H9 (cell line): ENCODE measurements at regions not wholly inside any gene's neighbourhood (a gene's known extent, or its start where the extent isn't known, plus 50 kb on each side); places are given as distances from the start of the nearest gene placed in this dataset.

Source experiments
- DNase-seq: peaks from one replicate; pipeline ENCODE4 v3.0.0-alpha.2; 2017
- H2AFZ ChIP-seq: one replicate; pipeline ENCODE4 v1.6.1; 2013; ENCODE audit warnings: mild to moderate bottlenecking, low read length, control low read depth, moderate library complexity
- H2AK5ac ChIP-seq: 2 replicates; pipeline ENCODE4 v1.6.1; 2013; ENCODE audit warnings: low read length, control low read depth, mixed read lengths; ENCODE audit not compliant: insufficient read length
- H2BK120ac ChIP-seq: one replicate; pipeline ENCODE4 v1.6.1; 2013; ENCODE audit warnings: low read depth, mild to moderate bottlenecking, low read length, control low read depth, inconsistent platforms; ENCODE audit not compliant: poor library complexity, severe bottlenecking
- H2BK12ac ChIP-seq: 2 replicates; pipeline ENCODE4 v1.6.1; 2013; ENCODE audit warnings: low read length, control low read depth, mixed read lengths, low read depth; ENCODE audit not compliant: insufficient read length
- H2BK15ac ChIP-seq: 2 replicates; pipeline ENCODE4 v1.6.1; 2013; ENCODE audit warnings: low read depth, low read length, control low read depth
- H2BK20ac ChIP-seq: one replicate; pipeline ENCODE4 v1.6.1; 2013; ENCODE audit warnings: low read depth, mild to moderate bottlenecking, low read length, control low read depth, inconsistent platforms; ENCODE audit not compliant: poor library complexity, severe bottlenecking
- H2BK5ac ChIP-seq: 2 replicates; pipeline ENCODE4 v1.6.1; 2013; ENCODE audit warnings: low read length, control low read depth, mixed read lengths; ENCODE audit not compliant: insufficient read length
- H3K14ac ChIP-seq: 2 replicates; pipeline ENCODE4 v1.6.1; 2013; ENCODE audit warnings: low read length, control low read depth; ENCODE audit not compliant: insufficient read depth
- H3K18ac ChIP-seq: 2 replicates; pipeline ENCODE4 v1.6.1; 2013; ENCODE audit warnings: low read depth, mild to moderate bottlenecking, mixed read lengths, low read length, control low read depth; ENCODE audit not compliant: insufficient read length
- H3K23ac ChIP-seq: 2 replicates; pipeline ENCODE4 v1.6.1; 2013; ENCODE audit warnings: low read length, control low read depth, mixed read lengths, low read depth; ENCODE audit not compliant: insufficient read length
- H3K23me2 ChIP-seq: 2 replicates; pipeline ENCODE4 v1.6.1; 2013; ENCODE audit warnings: low read depth, mild to moderate bottlenecking, mixed read lengths, low read length, control low read depth; ENCODE audit not compliant: insufficient read length, poor library complexity, severe bottlenecking
- H3K27ac ChIP-seq: 2 replicates; pipeline ENCODE4 v1.5.1; 2013; ENCODE audit warnings: low read length, control low read depth, mixed read lengths, low read depth; ENCODE audit not compliant: insufficient read length
- H3K27me3 ChIP-seq: 2 replicates; pipeline ENCODE4 v1.6.1; 2013; ENCODE audit warnings: low read length, control low read depth, inconsistent platforms; ENCODE audit not compliant: insufficient read depth
- H3K4ac ChIP-seq: 2 replicates; pipeline ENCODE4 v1.6.1; 2013; ENCODE audit warnings: low read depth, mild to moderate bottlenecking, control low read depth, inconsistent platforms, low read length, moderate library complexity
- H3K4me1 ChIP-seq: 2 replicates; pipeline ENCODE4 v1.6.1; 2013; ENCODE audit warnings: low read length, control low read depth, inconsistent platforms; ENCODE audit not compliant: insufficient read depth
- H3K4me2 ChIP-seq: 2 replicates; pipeline ENCODE4 v1.6.1; 2013; ENCODE audit warnings: low read length, control low read depth, mixed read lengths; ENCODE audit not compliant: insufficient read length, insufficient read depth
- H3K56ac ChIP-seq: 2 replicates; pipeline ENCODE4 v1.6.1; 2013; ENCODE audit warnings: low read depth, mild to moderate bottlenecking, mixed read lengths, low read length, control low read depth; ENCODE audit not compliant: insufficient read length
- H3K79me1 ChIP-seq: 2 replicates; pipeline ENCODE4 v1.6.1; 2013; ENCODE audit warnings: low read depth, mild to moderate bottlenecking, moderate library complexity, low read length, control low read depth, inconsistent platforms; ENCODE audit not compliant: insufficient read depth, poor library complexity, severe bottlenecking
- H3K79me2 ChIP-seq: 2 replicates; pipeline ENCODE4 v1.6.1; 2013; ENCODE audit warnings: low read length, control low read depth, inconsistent platforms; ENCODE audit not compliant: insufficient read depth
- H3K9ac ChIP-seq: 2 replicates; pipeline ENCODE4 v1.6.1; 2013; ENCODE audit warnings: low read length, control low read depth, mixed read lengths; ENCODE audit not compliant: insufficient read length; ENCODE audit errors: extremely low read depth
- H3K9me3 ChIP-seq: one replicate; pipeline ENCODE4 v1.6.1; 2013; ENCODE audit warnings: low read depth, low read length, inconsistent platforms; ENCODE audit not compliant: control insufficient read depth
- H3T11ph ChIP-seq: one replicate; pipeline ENCODE4 v1.6.1; 2013; ENCODE audit warnings: mild to moderate bottlenecking, low read length, control low read depth, inconsistent platforms
- H4K20me1 ChIP-seq: one replicate; pipeline ENCODE4 v1.6.1; 2013; ENCODE audit not compliant: control insufficient read depth, insufficient read length, insufficient read depth
- H4K5ac ChIP-seq: 2 replicates; pipeline ENCODE4 v1.6.1; 2013; ENCODE audit warnings: low read depth, mild to moderate bottlenecking, mixed read lengths, low read length, control low read depth; ENCODE audit not compliant: insufficient read length
- H4K8ac ChIP-seq: replicated peaks from 2 replicates; pipeline ENCODE4 v1.6.1; 2013; ENCODE audit warnings: low read length, control low read depth, mixed read lengths, low read depth; ENCODE audit not compliant: insufficient read length
- H4K91ac ChIP-seq: 2 replicates; pipeline ENCODE4 v1.6.1; 2013; ENCODE audit warnings: low read depth, mild to moderate bottlenecking, moderate library complexity, mixed read lengths, low read length, control low read depth; ENCODE audit not compliant: insufficient read length
- H3K27ac Mint-ChIP-seq, 3 experiments: 2 replicates in 2 of 3; 3 replicates in 1 of 3; pipeline ENCODE4 v1.8.0; 2020 to 2021; ENCODE audit warnings: mixed read lengths in 3 of 3, mild to moderate bottlenecking in 1 of 3, moderate library complexity in 1 of 3
- H3K27me3 Mint-ChIP-seq: 2 replicates; pipeline ENCODE4 v1.8.0; 2021; ENCODE audit warnings: low read depth, mild to moderate bottlenecking, moderate library complexity, mixed read lengths
- H3K36me3 Mint-ChIP-seq, 3 experiments: 2 replicates in 2 of 3; 3 replicates in 1 of 3; pipeline ENCODE4 v1.8.0; 2020 to 2021; ENCODE audit warnings: low read depth in 3 of 3, mixed read lengths in 3 of 3; ENCODE audit not compliant: insufficient read depth in 1 of 3
- H3K4me1 Mint-ChIP-seq, 2 experiments: 2 replicates each; pipeline ENCODE4 v1.8.0; 2020; ENCODE audit warnings: mixed read lengths in 2 of 2
- H3K4me3 Mint-ChIP-seq, 2 experiments: 2 replicates in 1 of 2; 3 replicates in 1 of 2; pipeline ENCODE4 v1.8.0; 2020 to 2021; ENCODE audit warnings: mild to moderate bottlenecking in 2 of 2, mixed read lengths in 2 of 2, moderate library complexity in 1 of 2
- H3K9me3 Mint-ChIP-seq, 2 experiments: 2 replicates in 1 of 2; 3 replicates in 1 of 2; pipeline ENCODE4 v1.8.0; 2020; ENCODE audit warnings: mild to moderate bottlenecking in 2 of 2, mixed read lengths in 2 of 2, moderate library complexity in 1 of 2
- CTCF ChIP-seq: fragments of 200-600 bp; sonication (generic); conservative IDR thresholded peaks from 3 replicates; pipeline ENCODE4 v1.8.0; 2021; ENCODE audit warnings: antibody characterized with exemption, mild to moderate bottlenecking
- WGBS: extraction: QIAGEN DNeasy Blood & Tissue Kit; methylation state at CpG from one replicate; pipeline ENCODE4 v1.1.7; 2013; ENCODE audit warnings: missing lambda C conversion rate, low lambda C conversion rate, mixed read lengths; ENCODE audit not compliant: insufficient read length; ENCODE audit errors: extremely low coverage; 5-methylcytosine and 5-hydroxymethylcytosine counted together

DNA sequence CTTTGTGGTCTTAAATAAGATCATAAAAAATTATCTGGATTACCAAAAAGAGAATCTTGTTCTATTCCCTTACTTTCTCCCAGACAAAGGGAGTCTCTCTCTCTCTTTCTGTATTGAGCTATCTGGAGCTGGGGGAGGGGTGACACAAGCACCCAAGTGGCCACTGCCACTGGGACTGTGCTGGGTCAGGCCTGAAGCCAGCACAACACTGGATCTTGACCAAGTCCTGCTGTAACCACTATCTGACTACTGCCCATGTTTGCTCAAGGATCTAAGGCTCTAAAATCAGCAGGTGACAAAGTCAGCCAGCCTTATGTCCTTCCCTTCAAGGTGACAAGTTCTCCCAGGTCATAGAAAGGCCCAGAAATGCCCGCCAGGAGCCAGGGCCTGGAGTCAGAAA is 75.0 kb upstream of the SPATA16 start:
- Histone ChIP-seq H3K4me1 (no peaks in the 10 kb centered on the region; the same call in 1 of the 2 replicates), H3K14ac (no peak overlapping the region), H3K23me2 (no peaks in the 10 kb centered on the region), H2BK12ac (no peak overlapping the region), H2AK5ac (no peak overlapping the region), H3K23ac (no peak overlapping the region), H3K18ac (no peak overlapping the region), H3K9me3 (no peaks in the 10 kb centered on the region), H2AFZ (no peak overlapping the region), H4K20me1 (no peaks in the 10 kb centered on the region), H3K4ac (no peak overlapping the region), H3K9ac (no peak overlapping the region), H4K5ac (no peak overlapping the region), H2BK15ac (no peak overlapping the region), H3K79me2 (no peaks in the 10 kb centered on the region), H3K79me1 (no peaks in the 10 kb centered on the region), H2BK5ac (no peak overlapping the region), H2BK120ac (no peak overlapping the region), H3T11ph (no peak overlapping the region), H2BK20ac (no peak overlapping the region), H4K8ac (no peak overlapping the region), H3K4me2 (no peak overlapping the region), H3K56ac (no peak overlapping the region), H4K91ac (no peak overlapping the region), H3K27ac (no peak overlapping the region), H3K27me3 (no peaks in the 10 kb centered on the region)
- no peak for TF ChIP-seq CTCF
- no peak for DNase-seq
- H3K4me1 Mint-ChIP-seq, result peaks cover 2 to 10% of the 10 kb centered on the region in 2 experiments
- no CpG with 5 or more reads among the region's 1 CpG for WGBS
- H3K4me3 Mint-ChIP-seq, result no peak overlapping the region
- H3K9me3 Mint-ChIP-seq, result peaks cover 14 to 16% of the 10 kb centered on the region in 2 experiments
- peaks cover 0 to 16% (median 3%) of the 10 kb centered on the region in 3 experiments for H3K36me3 Mint-ChIP-seq
- H3K27ac Mint-ChIP-seq, result no peak overlapping the region; a peak in 1 of 7 replicates
- no peaks in the 10 kb centered on the region for H3K27me3 Mint-ChIP-seq
